ENCODE measurements at regions not wholly inside any gene's neighbourhood (a gene's known extent, or its start where the extent isn't known, plus 50 kb on each side); places are given as distances from the start of the nearest gene placed in this dataset.

DNA sequence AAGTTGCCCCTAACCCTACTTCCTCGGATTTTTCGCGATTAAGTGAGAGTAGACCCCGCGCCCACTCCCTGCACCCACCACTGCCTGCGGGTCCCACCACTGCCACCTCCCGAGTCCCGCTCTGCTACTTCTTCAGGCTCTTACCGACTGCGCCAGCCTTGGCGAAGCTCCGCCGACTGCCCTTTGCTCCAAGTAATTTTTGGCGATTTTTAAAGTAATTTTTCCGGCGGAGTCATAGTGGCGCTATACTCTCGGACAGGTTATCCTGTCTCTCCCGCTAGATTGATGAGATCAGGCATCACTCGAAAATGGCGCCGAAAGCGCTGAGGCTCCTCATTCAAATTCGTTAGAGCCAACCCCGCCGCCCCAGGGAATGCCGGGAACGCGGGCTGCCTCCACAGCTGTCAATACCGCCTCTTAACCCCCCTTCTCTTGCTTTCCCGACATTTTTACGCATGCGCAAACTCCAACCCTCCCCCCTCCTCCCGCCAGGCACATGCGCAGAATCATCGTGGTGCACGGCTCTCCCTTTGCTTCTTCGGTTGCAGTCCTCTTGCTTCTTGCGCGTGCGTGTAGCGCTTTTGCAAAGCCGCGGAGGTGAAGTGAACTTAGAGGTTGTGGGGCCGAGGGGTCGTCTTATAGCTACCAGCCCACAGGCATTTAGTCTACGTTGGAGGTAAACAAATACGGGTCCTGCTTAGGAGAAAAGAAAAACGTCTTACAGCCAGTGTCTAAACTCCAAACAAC lies 66.6 kb downstream of the KCNRG start:
- ChIA-PET CTCF (interaction anchor here (0.8 to 6.5 kb wide), 9 partner anchors 11 to 987 kb away, joined by 3 to 54 read pairs (median 4); partner anchors contain the start of genes SPRYD7 and TRIM13), POLR2A (no interaction called here)
- DNase-seq (ENCODE audit: extremely low spot score): peak; percentile 94
- TF ChIP-seq, protein P1, sequence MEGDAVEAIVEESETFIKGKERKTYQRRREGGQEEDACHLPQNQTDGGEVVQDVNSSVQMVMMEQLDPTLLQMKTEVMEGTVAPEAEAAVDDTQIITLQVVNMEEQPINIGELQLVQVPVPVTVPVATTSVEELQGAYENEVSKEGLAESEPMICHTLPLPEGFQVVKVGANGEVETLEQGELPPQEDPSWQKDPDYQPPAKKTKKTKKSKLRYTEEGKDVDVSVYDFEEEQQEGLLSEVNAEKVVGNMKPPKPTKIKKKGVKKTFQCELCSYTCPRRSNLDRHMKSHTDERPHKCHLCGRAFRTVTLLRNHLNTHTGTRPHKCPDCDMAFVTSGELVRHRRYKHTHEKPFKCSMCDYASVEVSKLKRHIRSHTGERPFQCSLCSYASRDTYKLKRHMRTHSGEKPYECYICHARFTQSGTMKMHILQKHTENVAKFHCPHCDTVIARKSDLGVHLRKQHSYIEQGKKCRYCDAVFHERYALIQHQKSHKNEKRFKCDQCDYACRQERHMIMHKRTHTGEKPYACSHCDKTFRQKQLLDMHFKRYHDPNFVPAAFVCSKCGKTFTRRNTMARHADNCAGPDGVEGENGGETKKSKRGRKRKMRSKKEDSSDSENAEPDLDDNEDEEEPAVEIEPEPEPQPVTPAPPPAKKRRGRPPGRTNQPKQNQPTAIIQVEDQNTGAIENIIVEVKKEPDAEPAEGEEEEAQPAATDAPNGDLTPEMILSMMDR (IDR thresholded peaks at IDR 0.05; ENCODE audit: control extremely low read depth, extremely low read depth, low read depth, missing control alignments): peak; percentile 3

DNA sequence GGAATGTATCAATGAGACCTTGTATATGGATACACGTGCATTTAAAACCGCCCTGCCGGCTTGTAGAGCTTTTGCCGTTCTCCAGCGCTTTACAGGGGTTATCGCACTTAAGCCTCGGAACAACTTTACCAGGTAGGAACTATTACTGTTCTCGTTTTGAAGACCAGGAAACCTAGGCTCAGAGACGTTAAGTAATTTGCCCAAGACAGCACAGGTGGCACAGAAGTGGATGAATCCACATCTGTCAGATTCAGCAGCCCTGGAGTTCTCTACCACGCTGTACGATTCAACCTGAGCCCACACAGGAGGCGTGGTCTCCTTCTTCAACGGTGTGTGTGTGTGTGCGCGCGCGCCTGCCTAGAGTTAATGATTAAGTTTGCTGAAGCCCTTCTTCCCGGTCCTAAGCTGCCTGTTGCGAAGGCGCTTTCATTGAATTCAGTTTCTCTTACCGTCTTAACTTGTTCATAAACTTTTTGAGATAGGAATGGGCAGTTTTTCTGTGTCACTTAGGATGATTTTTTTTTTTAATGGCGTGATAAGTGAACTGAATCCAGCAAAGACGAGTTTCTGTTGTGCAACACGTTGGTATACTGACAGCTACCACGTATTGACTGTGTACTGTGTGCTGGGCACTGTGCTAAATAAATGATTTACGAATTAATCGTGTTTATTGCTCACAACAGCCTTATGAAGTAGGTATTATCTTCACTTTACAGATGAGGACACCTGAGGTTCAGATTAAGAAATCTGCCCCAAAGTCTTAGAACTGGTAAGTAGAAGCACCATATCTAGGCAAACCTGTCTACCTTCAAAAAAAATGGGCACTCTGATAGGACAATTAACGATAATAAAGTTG lies 67.4 kb downstream of the KCNRG start:
- peak; percentile 77 for DNase-seq (ENCODE audit: extremely low spot score)
- ChIA-PET CTCF (interaction anchor here (0.8 to 6.5 kb wide), 8 partner anchors 9 to 986 kb away, joined by 3 to 54 read pairs (median 4); partner anchors contain the start of genes SPRYD7 and TRIM13), POLR2A (no interaction called here)
- TF ChIP-seq, protein P1 (IDR thresholded peaks at IDR 0.05; ENCODE audit: control extremely low read depth, extremely low read depth, low read depth, missing control alignments): no peak

DNA sequence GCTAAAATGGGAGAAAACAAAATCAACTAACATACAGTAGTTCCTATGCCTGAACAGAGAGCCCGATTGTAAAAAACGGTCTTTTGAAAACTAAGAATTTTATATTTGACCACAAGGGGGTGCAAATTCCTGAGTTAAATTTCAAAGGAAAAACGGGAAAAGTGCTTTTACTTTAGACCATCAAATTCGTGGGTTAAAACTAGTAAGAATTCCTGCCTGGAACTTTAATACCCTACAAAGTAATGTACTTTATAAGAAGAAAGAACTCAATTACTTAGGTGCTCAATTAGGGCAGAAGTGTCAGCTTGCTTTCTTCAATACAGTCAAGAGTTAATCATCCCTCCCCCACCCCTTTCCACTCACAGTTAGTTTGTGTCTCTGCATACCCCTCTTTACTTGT lies 69.8 kb downstream of the KCNRG start:
- DNase-seq (ENCODE audit: extremely low spot score): no peak
- CTCF ChIA-PET: interaction anchor here (0.7 to 6.5 kb wide), 21 partner anchors 10 to 852 kb away, joined by 3 to 54 read pairs (median 4); partner anchors contain the start of gene TRIM13
- POLR2A ChIA-PET: interaction anchor here (0.7 kb wide), 1 partner anchor 29 kb away, joined by 3 read pairs; no protein-coding TSS in a partner anchor
- TF ChIP-seq, protein P1 (IDR thresholded peaks at IDR 0.05; ENCODE audit: control extremely low read depth, extremely low read depth, low read depth, missing control alignments): peak; percentile 28

DNA sequence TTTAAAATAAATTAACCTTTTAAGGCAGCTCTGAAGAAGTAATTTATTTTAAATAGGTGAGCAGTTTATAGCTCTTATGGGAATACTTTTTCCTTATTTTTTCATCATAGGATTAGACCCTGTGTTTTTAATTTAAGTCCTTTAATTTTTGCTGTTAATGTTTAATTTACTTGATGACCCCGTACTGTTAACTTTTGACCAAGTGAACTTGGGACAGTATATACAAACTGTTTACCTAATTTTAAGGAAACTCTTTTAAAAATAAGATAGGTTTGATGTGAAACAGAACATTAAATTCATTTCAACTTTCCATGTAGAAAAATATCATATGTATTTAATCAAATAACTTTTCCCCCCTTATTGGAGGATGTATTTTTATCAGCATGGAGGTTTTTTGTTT lies 74.4 kb downstream of the KCNRG start:
- no peak for DNase-seq (ENCODE audit: extremely low spot score)
- POLR2A ChIA-PET: no interaction called here
- TF ChIP-seq, protein P1 (IDR thresholded peaks at IDR 0.05; ENCODE audit: control extremely low read depth, extremely low read depth, low read depth, missing control alignments): no peak
- CTCF ChIA-PET: interaction anchor here (0.6 kb wide), 1 partner anchor 103 kb away, joined by 3 read pairs; no protein-coding TSS in a partner anchor

DNA sequence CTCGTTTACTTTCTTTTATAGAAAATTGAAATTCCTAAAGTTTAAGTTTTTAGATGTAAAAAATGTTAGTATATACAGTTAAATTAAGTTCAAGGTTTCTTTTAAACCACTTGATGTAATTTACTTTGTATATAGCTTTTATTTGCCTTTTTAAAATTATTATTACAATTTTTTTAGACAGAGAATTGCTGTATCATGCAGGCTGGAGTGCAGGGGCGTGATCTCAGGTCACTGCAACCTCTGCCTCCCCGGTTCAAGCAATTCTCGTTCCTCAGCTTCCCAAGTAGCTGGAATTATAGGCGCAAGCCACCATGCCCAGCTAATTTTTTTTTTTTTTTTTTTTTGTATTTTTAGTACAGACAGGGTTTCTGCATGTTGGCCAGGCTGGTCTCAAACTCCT lies 75.0 kb downstream of the KCNRG start:
- DNase-seq (ENCODE audit: extremely low spot score): no peak
- ChIA-PET CTCF (interaction anchor here (0.6 kb wide), 1 partner anchor 102 kb away, joined by 3 read pairs; no protein-coding TSS in a partner anchor), POLR2A (no interaction called here)
- TF ChIP-seq, protein P1 (IDR thresholded peaks at IDR 0.05; ENCODE audit: control extremely low read depth, extremely low read depth, low read depth, missing control alignments): no peak

DNA sequence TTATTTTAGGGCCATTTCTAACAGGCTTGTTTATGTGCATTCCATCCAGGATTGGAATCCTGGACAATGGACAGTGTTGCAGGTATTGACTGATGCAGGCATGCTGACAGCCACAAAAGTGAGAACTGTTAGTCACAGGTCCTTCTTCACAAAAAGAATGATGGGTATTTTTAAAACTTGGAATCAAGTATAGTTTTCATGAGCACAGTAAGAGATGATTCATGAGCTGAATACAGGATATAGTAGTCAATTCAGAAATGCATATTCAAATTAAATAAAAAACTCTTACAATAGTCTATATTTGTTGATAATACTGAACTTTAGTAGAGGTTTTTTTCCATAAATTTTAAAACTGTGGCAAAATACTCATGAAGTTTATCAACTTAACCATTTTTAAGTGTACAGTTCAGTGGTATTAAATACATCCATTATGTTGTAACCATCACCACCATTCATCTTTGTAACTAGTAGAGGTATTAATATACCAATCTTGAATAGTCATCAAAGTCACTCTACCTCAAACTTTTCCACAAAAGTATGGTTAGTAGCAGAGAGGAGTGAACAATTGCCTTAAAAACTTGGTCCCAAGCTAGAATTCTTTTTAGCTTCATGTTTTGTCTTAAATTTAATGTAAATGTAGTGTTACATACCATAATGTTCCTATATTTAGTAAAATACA lies 79.5 kb downstream of the KCNRG start:
- TF ChIP-seq, protein P1 (IDR thresholded peaks at IDR 0.05; ENCODE audit: control extremely low read depth, extremely low read depth, low read depth, missing control alignments): no peak
- ChIA-PET CTCF (interaction anchor here (3.1 kb wide), 1 partner anchor 10 kb away, joined by 13 read pairs; no protein-coding TSS in a partner anchor), POLR2A (no interaction called here)
- DNase-seq (ENCODE audit: extremely low spot score): no peak
